A549 (cell line): ENCODE measurements at regions not wholly inside any gene's neighbourhood (a gene's known extent, or its start where the extent isn't known, plus 50 kb on each side); places are given as distances from the start of the nearest gene placed in this dataset.

Experiments used
- ATAC-seq, 2 experiments: fragments of 200-7000 bp in 1 of 2; fragments of >200 bp in 1 of 2; cut with Nextera tagmentation in 1 of 2; cut with Tn5 transposase in 1 of 2; 3 replicates each; pipeline versions ENCODE4 v1.8.0 to v1.9.1; 2018 to 2020; ENCODE audit warnings: mild to moderate bottlenecking in 1 of 2, moderate library complexity in 1 of 2
- CTCF ChIA-PET: fragments of 300-600 bp; sonication (Branson Sonifier 250); formaldehyde crosslinking; extraction: SDS; loops from one replicate; lab custom pipeline; 2021; ENCODE audit warnings: antibody characterized with exemption, inconsistent platforms; lab: Yijun Ruan, JAX
- POLR2A ChIA-PET: fragments of 350-600 bp; formaldehyde crosslinking; extraction: SDS; loops from one replicate; lab custom pipeline; 2021; ENCODE audit warnings: antibody characterized with exemption, inconsistent platforms; lab: Yijun Ruan, JAX
- DNase-seq, 2 experiments: peaks; one replicate each; pipeline versions ENCODE4 v3.0.0 to v3.0.0-alpha.2; 2011 to 2016; ENCODE audit warnings: low read depth in 1 of 2, low spot score in 1 of 2
- FAIRE-seq: peaks from 2 replicates; lab custom pipeline; 2011; peaks lifted over from hg19 to GRCh38; lab: Jason Lieb, UNC
- H3K27ac ChIP-seq, 2 experiments: fragments of >200 bp; sonication (Bioruptor Twin); formaldehyde crosslinking; 3 replicates each; pipeline ENCODE4 v1.5.1; 2016 to 2017
- H3K4me1 ChIP-seq: fragments of >200 bp; sonication (Bioruptor Twin); formaldehyde crosslinking; 3 replicates; pipeline ENCODE4 v1.6.1; 2016
- H3K4me2 ChIP-seq: fragments of >200 bp; sonication (Bioruptor Twin); formaldehyde crosslinking; 3 replicates; pipeline ENCODE4 v1.6.1; 2016
- H3K4me3 ChIP-seq: fragments of >200 bp; sonication (Bioruptor Twin); formaldehyde crosslinking; 3 replicates; pipeline ENCODE4 v1.5.1; 2016
- H3K9me3 ChIP-seq: fragments of >200 bp; sonication (Bioruptor Twin); formaldehyde crosslinking; 3 replicates; pipeline ENCODE4 v1.6.1; 2016
- ATOH8 ChIP-seq: fragments of 250-450 bp; sonication (Bioruptor Pico); IDR thresholded peaks from 2 replicates; pipeline ENCODE4 v1.5.0; 2020; ENCODE audit warnings: low read depth, mild to moderate bottlenecking, moderate library complexity
- BCL3 ChIP-seq: fragments of >200 bp; sonication (Bioruptor Twin); formaldehyde crosslinking; IDR thresholded peaks from 3 replicates; pipeline ENCODE4 v1.6.1; 2016
- CHD2 ChIP-seq: fragments of 150-350 bp; IDR thresholded peaks from 2 replicates; pipeline ENCODE4 v1.6.1; 2014; ENCODE audit warnings: low read length; ENCODE audit not compliant: partially characterized antibody
- CHD4 ChIP-seq: fragments of 200-600 bp; sonication (generic); IDR thresholded peaks from 2 replicates; pipeline ENCODE4 v1.6.1; 2016; ENCODE audit warnings: antibody characterized with exemption, mild to moderate bottlenecking, borderline replicate concordance
- FOXS1 ChIP-seq: fragments of 250-450 bp; sonication (Bioruptor Pico); IDR thresholded peaks from 2 replicates; pipeline ENCODE4 v1.5.0; 2020; ENCODE audit warnings: mild to moderate bottlenecking, moderate library complexity
- HES2 ChIP-seq: fragments of >200 bp; sonication (Bioruptor Twin); formaldehyde crosslinking; IDR thresholded peaks from 2 replicates; pipeline ENCODE4 v1.6.1; 2016
- HEYL ChIP-seq: fragments of 250-450 bp; sonication (Bioruptor Pico); IDR thresholded peaks from 2 replicates; pipeline ENCODE4 v1.8.0; 2021; ENCODE audit warnings: mild to moderate bottlenecking, moderate library complexity
- HMGXB4 ChIP-seq: fragments of 250-450 bp; sonication (Bioruptor Pico); IDR thresholded peaks from 2 replicates; pipeline ENCODE4 v1.5.0; 2021; ENCODE audit warnings: mild to moderate bottlenecking, moderate library complexity, borderline replicate concordance
- HOXA7 ChIP-seq: fragments of 250-450 bp; sonication (Bioruptor Pico); IDR thresholded peaks from 2 replicates; pipeline ENCODE4 v1.5.0; 2020; ENCODE audit warnings: mild to moderate bottlenecking, moderate library complexity
- JUNB ChIP-seq: fragments of >200 bp; sonication (Bioruptor Twin); formaldehyde crosslinking; IDR thresholded peaks from 2 replicates; pipeline ENCODE4 v1.6.1; 2016
- KDM5A ChIP-seq: fragments of 200-600 bp; sonication (generic); IDR thresholded peaks from 2 replicates; pipeline ENCODE4 v1.6.1; 2016; ENCODE audit warnings: antibody characterized with exemption, mild to moderate bottlenecking
- MYC ChIP-seq: IDR thresholded peaks from 2 replicates; pipeline ENCODE4 v1.6.1; 2012; ENCODE audit warnings: mild to moderate bottlenecking, inconsistent platforms, low read length, improper control_type of control experiment, borderline replicate concordance
- NR3C1 ChIP-seq: fragments of >200 bp; sonication (Bioruptor Twin); formaldehyde crosslinking; IDR thresholded peaks from 3 replicates; pipeline ENCODE4 v1.6.1; 2017
- PHF8 ChIP-seq: fragments of 200-600 bp; sonication (generic); IDR thresholded peaks from 2 replicates; pipeline ENCODE4 v1.6.1; 2016; ENCODE audit warnings: low read depth, mild to moderate bottlenecking, antibody characterized with exemption, moderate library complexity, borderline replicate concordance
- RARB ChIP-seq: fragments of 250-450 bp; sonication (Bioruptor Pico); IDR thresholded peaks from 2 replicates; pipeline ENCODE4 v1.8.0; 2021; ENCODE audit warnings: mild to moderate bottlenecking, moderate library complexity
- RCOR1 ChIP-seq: fragments of 150-350 bp; IDR thresholded peaks from 2 replicates; pipeline ENCODE4 v1.6.1; 2014; ENCODE audit warnings: antibody characterized with exemption, low read length, low read depth
- SREBF2 ChIP-seq: fragments of 450-650 bp; IDR thresholded peaks from 2 replicates; pipeline ENCODE4 v1.6.1; 2014; ENCODE audit warnings: mild to moderate bottlenecking, moderate library complexity
- TP53 ChIP-seq: fragments of 250-450 bp; sonication (Bioruptor Pico); IDR thresholded peaks from 2 replicates; pipeline ENCODE4 v1.5.0; 2021; ENCODE audit warnings: mild to moderate bottlenecking, moderate library complexity
- USF2 ChIP-seq: fragments of 450-650 bp; IDR thresholded peaks from 2 replicates; pipeline ENCODE4 v1.6.1; 2014; ENCODE audit warnings: antibody characterized with exemption
- ZC3H11A ChIP-seq: fragments of 450-650 bp; IDR thresholded peaks from 2 replicates; pipeline ENCODE4 v1.6.1; 2014; ENCODE audit warnings: antibody characterized with exemption, mild to moderate bottlenecking
- WGBS: methylation state at CpG from one replicate; pipeline ENCODE4 v1.1.6; 2017; ENCODE audit errors: missing lambda C conversion rate; 5-methylcytosine and 5-hydroxymethylcytosine counted together

GRCh38 chr1:5227114-5227513 is 572.7 kb downstream of the AJAP1 start:
- no peak for TF ChIP-seq CHD2
- no peak for TF ChIP-seq ATOH8
- TF ChIP-seq USF2 = no peak
- no peak for TF ChIP-seq ZC3H11A
- no peak for TF ChIP-seq NR3C1
- TF ChIP-seq SREBF2 = no peak
- no peak for TF ChIP-seq RCOR1
- TF ChIP-seq PHF8 = no peak
- no peak for TF ChIP-seq BCL3
- no peak for TF ChIP-seq HOXA7 (CRISPR knock-in tag)
- no peak for TF ChIP-seq KDM5A
- TF ChIP-seq HMGXB4 (CRISPR knock-in tag) = no peak
- TF ChIP-seq HES2 = no peak
- no peak for TF ChIP-seq MYC
- no peak for TF ChIP-seq HEYL (CRISPR knock-in tag)
- TF ChIP-seq TP53 (CRISPR knock-in tag) = no peak
- TF ChIP-seq CHD4 = no peak
- no peak for TF ChIP-seq JUNB
- TF ChIP-seq, all 56 proteins: peak for 0
- no peak for FAIRE-seq
- H3K4me3 ChIP-seq = no peak overlapping the region
- ChIA-PET CTCF (no interaction called here), POLR2A (no interaction called here)
- H3K4me2 ChIP-seq = no peak overlapping the region
- no peaks in the 10 kb centered on the region for H3K4me1 ChIP-seq
- no peak for ATAC-seq
- no peak overlapping the region for H3K27ac ChIP-seq
- WGBS = 4% methylated on average over 8 of the region's 8 CpGs
- DNase-seq = no peak
- no peaks in the 10 kb centered on the region for H3K9me3 ChIP-seq

GRCh38 chr1:5225707-5226704 is 571.6 kb downstream of the AJAP1 start:
- Histone ChIP-seq H3K4me3 (no peak overlapping the region), H3K27ac (no peak overlapping the region), H3K9me3 (no peaks in the 10 kb centered on the region), H3K4me2 (no peak overlapping the region), H3K4me1 (no peaks in the 10 kb centered on the region)
- CTCF ChIA-PET = interaction anchor here (0.9 kb wide), 1 partner anchor 283 kb away, joined by 3 read pairs; no protein-coding TSS in a partner anchor
- 10% methylated on average over 18 of the region's 20 CpGs for WGBS
- POLR2A ChIA-PET = no interaction called here
- FAIRE-seq (no peak), ATAC-seq (no peak), DNase-seq (no peak)
- TF ChIP-seq RARB (no peak), CHD2 (no peak), FOXS1 (CRISPR knock-in tag) (no peak)
